Cardiac muscle cell (in vitro differentiated cells and primary cell): ENCODE measurements at regions not wholly inside any gene's neighbourhood (a gene's known extent, or its start where the extent isn't known, plus 50 kb on each side); places are given as distances from the start of the nearest gene placed in this dataset.
A peak's percentile ranks its signal among the peaks of the same experiment; 100 is the strongest.

Experiments used
- DNase-seq, 2 donors: peaks; one replicate each; pipeline versions ENCODE4 v3.0.0 to v3.0.0-alpha.2; 2010 to 2017; ENCODE audit warnings: low read depth in 1 of 2, low spot score in 1 of 2
- H3K27ac ChIP-seq: fragments of 200-600 bp; sonication (generic); 2 replicates; pipeline ENCODE4 v1.5.1; 2016
- H3K27me3 ChIP-seq: fragments of 200-600 bp; sonication (generic); 2 replicates; pipeline ENCODE4 v1.6.0; 2016; ENCODE audit warnings: control low read depth
- H3K36me3 ChIP-seq: fragments of 200-600 bp; sonication (generic); 2 replicates; pipeline ENCODE4 v1.5.1; 2016; ENCODE audit warnings: control low read depth
- H3K4me1 ChIP-seq: fragments of 200-600 bp; sonication (generic); 2 replicates; pipeline ENCODE4 v1.8.1; 2017; ENCODE audit warnings: low read depth, mild to moderate bottlenecking, mixed run types
- H3K4me3 ChIP-seq: fragments of 200-600 bp; sonication (generic); 2 replicates; pipeline ENCODE4 v1.5.1; 2016; ENCODE audit warnings: mild to moderate bottlenecking
- H3K9me3 ChIP-seq: fragments of 200-600 bp; sonication (generic); 2 replicates; pipeline ENCODE4 v1.5.1; 2017; ENCODE audit warnings: low read depth, mild to moderate bottlenecking, control low read depth
- CTCF ChIP-seq: IDR thresholded peaks from 2 replicates; pipeline ENCODE4 v1.5.1; 2012; ENCODE audit warnings: low read depth, mild to moderate bottlenecking, low read length

DNA sequence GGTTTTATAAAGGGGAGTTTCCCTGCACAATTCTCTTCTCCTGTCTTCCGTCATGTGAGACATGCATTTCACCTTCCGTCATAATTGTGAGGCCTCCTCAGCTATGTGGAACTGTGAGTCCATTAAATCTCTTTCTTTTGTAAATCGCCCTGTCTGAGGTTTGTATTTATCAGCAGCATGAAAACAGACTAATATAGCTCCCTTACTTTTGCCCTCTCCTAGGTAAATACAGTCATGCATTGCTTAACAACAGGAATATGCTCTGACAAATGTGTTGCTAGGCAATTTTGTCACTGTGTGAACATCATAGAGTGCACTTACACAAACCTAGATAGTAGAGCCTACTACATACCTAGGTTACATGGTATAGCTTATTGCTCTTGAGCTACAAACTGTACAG is 616.8 kb downstream of the RWDD3 start:
- no peak overlapping the region for H3K4me3 ChIP-seq
- no peak for TF ChIP-seq CTCF
- H3K4me1 ChIP-seq = no peaks in the 10 kb centered on the region
- H3K27ac ChIP-seq = no peak overlapping the region
- H3K36me3 ChIP-seq = no peaks in the 10 kb centered on the region
- no peaks in the 10 kb centered on the region for H3K27me3 ChIP-seq
- H3K9me3 ChIP-seq = no peaks in the 10 kb centered on the region
- DNase-seq = peak in 1 of 2 donors; percentile 13

DNA sequence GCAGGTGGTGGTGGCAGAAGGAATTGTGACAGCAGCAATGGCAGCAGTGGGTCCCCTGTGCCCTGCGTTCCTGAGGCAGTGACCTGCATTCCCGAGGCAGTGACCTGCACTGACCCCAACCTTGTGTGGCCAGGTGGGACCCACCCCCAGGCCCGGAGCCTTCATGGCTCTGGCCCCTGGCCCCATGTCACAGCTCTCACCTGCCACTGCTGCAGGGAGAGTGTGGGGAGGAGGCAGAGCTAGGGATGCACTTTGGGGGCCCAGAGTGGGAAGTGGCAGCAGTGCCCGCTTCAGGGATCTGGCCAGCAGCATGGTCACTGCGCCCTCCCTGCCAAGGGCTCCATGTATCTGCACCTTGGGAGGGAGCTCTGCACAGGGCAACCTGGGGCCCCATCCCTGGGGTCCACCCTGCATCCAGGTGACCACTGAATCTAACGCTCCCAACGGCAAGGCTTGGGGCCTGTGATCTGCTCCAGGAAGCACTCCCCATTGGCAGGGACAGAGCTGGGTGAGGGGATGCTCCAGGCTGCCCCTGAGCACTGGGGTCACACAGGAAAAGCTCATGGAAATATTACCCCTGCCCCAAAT is 618.6 kb downstream of the RWDD3 start:
- DNase-seq = no peak
- Histone ChIP-seq H3K36me3 (no peaks in the 10 kb centered on the region), H3K27ac (no peak overlapping the region), H3K4me3 (no peak overlapping the region), H3K9me3 (no peaks in the 10 kb centered on the region), H3K27me3 (no peaks in the 10 kb centered on the region), H3K4me1 (no peaks in the 10 kb centered on the region)
- no peak for TF ChIP-seq CTCF

GRCh38 chr1:95854457-95854856 is 620.4 kb downstream of the RWDD3 start:
- H3K4me1 ChIP-seq = no peaks in the 10 kb centered on the region
- H3K36me3 ChIP-seq = no peaks in the 10 kb centered on the region
- no peaks in the 10 kb centered on the region for H3K9me3 ChIP-seq
- H3K27me3 ChIP-seq = no peaks in the 10 kb centered on the region
- no peak for TF ChIP-seq CTCF
- H3K27ac ChIP-seq = no peak overlapping the region
- no peak for DNase-seq
- no peak overlapping the region for H3K4me3 ChIP-seq

DNA sequence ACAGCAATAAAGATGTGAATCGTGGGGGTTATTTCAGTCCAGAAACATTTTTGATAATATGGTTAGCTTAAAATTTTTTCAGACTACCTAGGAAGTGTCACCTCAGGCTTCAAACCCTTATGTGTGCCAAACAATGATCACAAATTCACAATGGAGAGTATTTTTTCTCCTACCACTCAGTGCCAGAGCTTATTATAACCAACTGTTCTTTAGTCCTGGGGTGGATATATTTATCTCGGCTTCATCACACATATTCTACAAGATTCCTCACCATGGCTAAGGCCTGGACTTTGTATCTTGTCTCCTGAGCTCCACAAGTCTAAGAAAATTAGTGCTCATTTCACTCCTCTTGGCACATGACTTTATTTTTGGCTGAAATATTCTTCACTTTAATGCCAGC is 629.1 kb downstream of the RWDD3 start:
- Histone ChIP-seq H3K27ac (no peak overlapping the region), H3K4me1 (no peaks in the 10 kb centered on the region), H3K27me3 (no peaks in the 10 kb centered on the region), H3K9me3 (no peaks in the 10 kb centered on the region), H3K4me3 (no peak overlapping the region), H3K36me3 (no peaks in the 10 kb centered on the region)
- no peak for DNase-seq
- no peak for TF ChIP-seq CTCF

DNA sequence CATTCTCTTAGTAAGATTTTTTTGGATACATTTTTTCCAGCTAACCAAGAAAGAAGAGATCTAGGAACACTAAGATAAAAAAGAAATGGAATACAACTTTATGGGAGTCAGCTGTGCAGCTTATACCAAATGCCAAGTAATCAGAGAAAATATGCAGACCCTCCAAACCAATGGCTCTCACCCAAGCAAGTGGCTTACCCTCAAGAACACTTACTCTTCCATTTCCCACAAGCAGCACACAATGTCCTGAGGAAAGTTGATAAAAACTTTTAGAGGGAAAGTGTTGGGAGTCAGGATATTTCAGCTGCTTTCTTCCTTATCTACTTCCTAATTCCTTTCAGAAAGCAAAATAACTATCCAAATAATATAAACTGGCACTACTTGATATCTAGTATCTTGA is 631.8 kb downstream of the RWDD3 start:
- Histone ChIP-seq H3K27ac (no peak overlapping the region), H3K36me3 (no peaks in the 10 kb centered on the region), H3K27me3 (no peaks in the 10 kb centered on the region), H3K4me1 (no peaks in the 10 kb centered on the region), H3K4me3 (no peak overlapping the region), H3K9me3 (no peaks in the 10 kb centered on the region)
- no peak for DNase-seq
- TF ChIP-seq CTCF = no peak

- Histone ChIP-seq H3K27ac (no peak overlapping the region), H3K4me1 (no peaks in the 10 kb centered on the region), H3K9me3 (no peaks in the 10 kb centered on the region), H3K4me3 (no peak overlapping the region), H3K27me3 (no peaks in the 10 kb centered on the region), H3K36me3 (no peaks in the 10 kb centered on the region)
- TF ChIP-seq CTCF = no peak
- no peak for DNase-seq
Observed at GRCh38 chr1:95876276-95876675, 642.3 kb downstream of the RWDD3 start.
